ENCODE measurements at regions not wholly inside any gene's neighbourhood (a gene's known extent, or its start where the extent isn't known, plus 50 kb on each side); places are given as distances from the start of the nearest gene placed in this dataset.

DNA sequence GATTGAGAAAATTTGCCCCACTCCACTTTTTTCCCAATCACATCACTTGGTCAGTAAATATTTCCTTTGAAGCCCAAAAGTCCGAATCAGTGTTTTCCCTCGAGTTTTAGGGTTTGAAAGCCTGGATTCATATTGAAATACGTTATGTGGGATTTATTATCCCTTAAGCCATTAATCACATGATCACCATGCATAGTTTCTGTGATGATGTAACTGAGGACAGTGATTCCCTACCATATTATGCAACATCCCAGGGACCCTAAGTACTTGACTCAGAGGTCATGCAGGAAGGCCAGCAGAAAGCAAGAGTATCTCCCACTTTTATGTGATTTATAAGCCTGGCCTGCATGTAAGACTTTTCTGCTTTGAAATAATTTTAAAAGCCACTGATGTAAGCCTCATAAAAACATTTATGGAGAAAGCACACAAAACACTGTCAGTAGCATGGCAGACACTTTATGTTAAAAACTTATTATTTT is 630.6 kb upstream of the ZWINT start:
- intact Hi-C loops (cut with micrococcal nuclease) = no loop called here
- CTCF ChIA-PET = no interaction called here
- TF ChIP-seq, protein P1, sequence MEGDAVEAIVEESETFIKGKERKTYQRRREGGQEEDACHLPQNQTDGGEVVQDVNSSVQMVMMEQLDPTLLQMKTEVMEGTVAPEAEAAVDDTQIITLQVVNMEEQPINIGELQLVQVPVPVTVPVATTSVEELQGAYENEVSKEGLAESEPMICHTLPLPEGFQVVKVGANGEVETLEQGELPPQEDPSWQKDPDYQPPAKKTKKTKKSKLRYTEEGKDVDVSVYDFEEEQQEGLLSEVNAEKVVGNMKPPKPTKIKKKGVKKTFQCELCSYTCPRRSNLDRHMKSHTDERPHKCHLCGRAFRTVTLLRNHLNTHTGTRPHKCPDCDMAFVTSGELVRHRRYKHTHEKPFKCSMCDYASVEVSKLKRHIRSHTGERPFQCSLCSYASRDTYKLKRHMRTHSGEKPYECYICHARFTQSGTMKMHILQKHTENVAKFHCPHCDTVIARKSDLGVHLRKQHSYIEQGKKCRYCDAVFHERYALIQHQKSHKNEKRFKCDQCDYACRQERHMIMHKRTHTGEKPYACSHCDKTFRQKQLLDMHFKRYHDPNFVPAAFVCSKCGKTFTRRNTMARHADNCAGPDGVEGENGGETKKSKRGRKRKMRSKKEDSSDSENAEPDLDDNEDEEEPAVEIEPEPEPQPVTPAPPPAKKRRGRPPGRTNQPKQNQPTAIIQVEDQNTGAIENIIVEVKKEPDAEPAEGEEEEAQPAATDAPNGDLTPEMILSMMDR (IDR thresholded peaks at IDR 0.05) = no peak
- H3K9me3 Mint-ChIP-seq = peaks cover 7% of the 10 kb centered on the region
- ATAC-seq (no peak), DNase-seq (no peak)
- H3K4me3 Mint-ChIP-seq = no peak overlapping the region
- no peak overlapping the region for H3K27ac Mint-ChIP-seq
- POLR2A ChIA-PET = no interaction called here
- no peaks in the 10 kb centered on the region for H3K4me1 Mint-ChIP-seq (ENCODE audit: low read depth)
- H3K27me3 Mint-ChIP-seq = no peaks in the 10 kb centered on the region
- no peaks in the 10 kb centered on the region for H3K36me3 Mint-ChIP-seq (ENCODE audit: low read depth)

DNA sequence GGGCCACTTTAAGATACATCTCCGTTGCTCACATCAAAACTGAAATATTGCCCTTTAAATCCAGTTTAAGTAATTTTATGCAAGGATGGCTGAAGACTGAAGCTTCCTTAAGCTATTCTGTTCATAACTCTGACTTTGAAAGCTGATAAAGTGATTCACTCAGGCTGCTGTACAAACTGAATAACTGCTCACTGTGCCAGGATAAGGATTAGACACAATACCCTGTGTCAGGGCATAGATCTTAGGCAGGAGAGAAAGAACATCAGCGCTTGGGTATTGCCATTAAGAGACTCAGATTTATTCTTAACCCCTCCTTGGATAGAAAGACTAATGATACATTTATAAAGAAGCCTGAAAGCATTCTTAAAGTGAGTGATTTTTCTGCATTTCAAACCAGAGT is 614.5 kb upstream of the ZWINT start:
- ChIA-PET CTCF (no interaction called here), POLR2A (no interaction called here)
- DNase-seq (no peak), ATAC-seq (no peak)
- no peak overlapping the region for H3K27ac Mint-ChIP-seq
- no peaks in the 10 kb centered on the region for H3K27me3 Mint-ChIP-seq
- H3K9me3 Mint-ChIP-seq = peaks cover 9% of the 10 kb centered on the region
- no peak overlapping the region for H3K4me3 Mint-ChIP-seq
- intact Hi-C loops (cut with micrococcal nuclease) = no loop called here
- no peaks in the 10 kb centered on the region for H3K4me1 Mint-ChIP-seq (ENCODE audit: low read depth)
- TF ChIP-seq, protein P1 (IDR thresholded peaks at IDR 0.05) = no peak
- H3K36me3 Mint-ChIP-seq (ENCODE audit: low read depth) = no peaks in the 10 kb centered on the region

DNA sequence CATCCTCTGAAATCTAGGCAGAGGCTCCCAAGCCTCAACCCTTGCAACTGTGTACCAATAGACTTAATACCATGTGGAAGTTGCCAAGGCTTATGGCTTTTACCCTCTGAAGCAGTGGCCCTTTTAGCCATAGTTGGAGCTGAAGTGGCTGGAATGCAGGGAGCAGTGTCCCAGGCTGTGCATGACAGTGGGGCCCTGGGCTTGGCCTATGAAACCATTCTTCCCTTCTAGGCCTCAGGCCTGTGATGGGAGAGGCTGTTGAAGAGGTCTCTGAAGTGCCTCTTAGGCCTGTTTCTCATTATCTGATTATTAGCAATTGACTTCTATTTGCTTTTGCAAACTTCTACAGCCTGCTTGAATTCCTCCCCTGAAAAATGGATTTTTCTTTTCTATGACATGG is 612.7 kb upstream of the ZWINT start:
- Mint-ChIP-seq H3K27ac (no peak overlapping the region), H3K27me3 (no peaks in the 10 kb centered on the region), H3K4me3 (no peak overlapping the region), H3K4me1 (ENCODE audit: low read depth) (no peaks in the 10 kb centered on the region), H3K36me3 (ENCODE audit: low read depth) (no peaks in the 10 kb centered on the region), H3K9me3 (peaks cover 9% of the 10 kb centered on the region)
- POLR2A ChIA-PET = no interaction called here
- ATAC-seq = no peak
- TF ChIP-seq, protein P1 (IDR thresholded peaks at IDR 0.05) = no peak
- no peak for DNase-seq
- CTCF ChIA-PET = no interaction called here
- intact Hi-C loops (cut with micrococcal nuclease) = no loop called here

DNA sequence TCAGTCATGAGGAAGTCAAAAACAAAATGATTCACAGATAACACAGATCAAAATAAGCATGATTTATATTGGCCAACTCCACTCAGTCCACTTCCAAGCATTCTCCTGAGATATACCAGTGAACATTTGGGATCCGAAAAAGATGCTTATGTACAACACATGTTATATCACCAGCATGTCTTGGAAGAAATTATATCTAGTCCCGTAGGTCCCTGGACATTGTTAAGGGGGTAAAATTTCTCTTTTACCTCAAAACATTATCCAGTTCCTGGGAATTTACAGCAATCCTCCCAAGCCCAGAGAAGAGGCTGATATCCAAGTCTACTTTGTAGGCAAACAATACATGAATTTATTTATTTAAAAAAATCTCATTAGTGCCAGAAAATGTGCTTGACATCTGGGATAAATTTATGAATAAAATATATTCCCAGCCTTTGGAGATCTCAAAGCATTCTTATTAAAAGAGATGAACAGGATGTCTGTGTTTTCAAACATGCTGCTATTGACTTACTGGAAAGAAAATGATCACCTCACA is 582.2 kb upstream of the ZWINT start:
- no peaks in the 10 kb centered on the region for H3K27me3 Mint-ChIP-seq
- ATAC-seq = no peak

DNA sequence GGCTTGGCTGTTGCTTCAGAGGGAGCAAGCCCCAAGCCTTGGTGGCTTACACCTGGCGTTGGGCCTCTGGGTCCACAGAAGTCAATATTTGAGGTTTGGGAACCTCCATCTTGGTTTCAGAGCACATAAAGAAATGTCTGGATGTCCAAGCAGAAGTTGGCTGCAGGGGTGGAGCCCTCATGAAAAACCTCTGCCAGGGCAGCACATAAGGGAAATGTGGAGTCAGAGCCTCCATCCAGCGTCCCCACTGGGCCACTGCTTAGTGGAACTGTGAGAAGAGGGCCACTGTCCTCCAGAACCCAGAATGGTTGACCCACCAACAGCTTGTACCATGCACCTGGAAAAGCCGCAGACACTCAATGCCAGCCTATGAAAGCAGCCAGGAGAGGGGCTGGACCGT is 573.5 kb upstream of the ZWINT start:
- H3K4me1 Mint-ChIP-seq (ENCODE audit: low read depth) = no peaks in the 10 kb centered on the region

More for the DNA sequence above, 582.2 kb upstream of the ZWINT start:
- ChIA-PET CTCF (no interaction called here), POLR2A (no interaction called here)
- no peaks in the 10 kb centered on the region for H3K36me3 Mint-ChIP-seq (ENCODE audit: low read depth)
- intact Hi-C loops (cut with micrococcal nuclease) = no loop called here
- H3K27ac Mint-ChIP-seq = no peak overlapping the region
- TF ChIP-seq, protein P1 (IDR thresholded peaks at IDR 0.05) = no peak
- H3K9me3 Mint-ChIP-seq = peaks cover 9% of the 10 kb centered on the region
- H3K4me1 Mint-ChIP-seq (ENCODE audit: low read depth) = no peaks in the 10 kb centered on the region
- H3K4me3 Mint-ChIP-seq = no peak overlapping the region
- DNase-seq = no peak

More for the DNA sequence above, 573.5 kb upstream of the ZWINT start:
- TF ChIP-seq, protein P1 (IDR thresholded peaks at IDR 0.05) = no peak
- DNase-seq (no peak), ATAC-seq (no peak)
- Mint-ChIP-seq H3K27me3 (no peaks in the 10 kb centered on the region), H3K4me3 (no peak overlapping the region), H3K27ac (no peak overlapping the region), H3K36me3 (ENCODE audit: low read depth) (no peaks in the 10 kb centered on the region), H3K9me3 (peaks cover 10% of the 10 kb centered on the region)
- intact Hi-C loops (cut with micrococcal nuclease) = no loop called here
- ChIA-PET POLR2A (no interaction called here), CTCF (no interaction called here)

Measured in activated CD8-positive, alpha-beta T cell treated with anti-CD3 and anti-CD28 coated beads for 36 hours (primary cell).